Calu3 (cell line): ENCODE measurements at regions not wholly inside any gene's neighbourhood (a gene's known extent, or its start where the extent isn't known, plus 50 kb on each side); places are given as distances from the start of the nearest gene placed in this dataset.

Experiments
- BruUV-seq: library from RNA; stranded (reverse); fragments of 400-500 nt; replicated peaks from 2 replicates; lab custom pipeline; 2021; lab: Mats Ljungman, UMichigan
- CTCF ChIA-PET: fragments of 300-600 bp; sonication (Branson Sonifier 250); formaldehyde crosslinking; loops from one replicate; lab custom pipeline; 2022; ENCODE audit warnings: antibody characterized with exemption; lab: Charles Lee
- DNase-seq: peaks from one replicate; pipeline ENCODE4 v3.0.0; 2022
- H3K27ac Mint-ChIP-seq: one replicate; pipeline ENCODE4 v1.8.0; 2022; ENCODE audit warnings: mixed read lengths; ENCODE audit not compliant: unreplicated experiment
- H3K27me3 Mint-ChIP-seq: one replicate; pipeline ENCODE4 v1.8.0; 2022; ENCODE audit warnings: mixed read lengths; ENCODE audit not compliant: unreplicated experiment
- H3K36me3 Mint-ChIP-seq: one replicate; pipeline ENCODE4 v1.8.0; 2022; ENCODE audit warnings: mild to moderate bottlenecking, moderate library complexity, mixed read lengths; ENCODE audit not compliant: insufficient read depth, unreplicated experiment
- H3K4me1 Mint-ChIP-seq: one replicate; pipeline ENCODE4 v1.8.0; 2022; ENCODE audit warnings: mild to moderate bottlenecking, low read depth, mixed read lengths; ENCODE audit not compliant: unreplicated experiment
- H3K4me3 Mint-ChIP-seq: one replicate; pipeline ENCODE4 v1.8.0; 2022; ENCODE audit warnings: mild to moderate bottlenecking, low read depth, moderate library complexity, mixed read lengths; ENCODE audit not compliant: unreplicated experiment
- H3K9me3 Mint-ChIP-seq: one replicate; pipeline ENCODE4 v1.8.0; 2022; ENCODE audit warnings: low read depth, mixed read lengths; ENCODE audit not compliant: unreplicated experiment
- CTCF ChIP-seq: fragments of 200-600 bp; IDR thresholded peaks from one replicate; pipeline ENCODE4 v1.8.0; 2022; ENCODE audit warnings: antibody characterized with exemption; ENCODE audit not compliant: unreplicated experiment
- intact Hi-C: fragments of 100-400 bp; cut with micrococcal nuclease; formaldehyde crosslinking; loops from one replicate; pipeline ENCODE4 v1.10.0; 2022; ENCODE audit not compliant: unreplicated experiment

- TF ChIP-seq CTCF = no peak
- Mint-ChIP-seq H3K27me3 (no peaks in the 10 kb centered on the region), H3K36me3 (no peaks in the 10 kb centered on the region), H3K9me3 (no peaks in the 10 kb centered on the region), H3K27ac (no peak overlapping the region), H3K4me1 (no peaks in the 10 kb centered on the region), H3K4me3 (no peak overlapping the region)
- no TSS peak for BruUV-seq
- CTCF ChIA-PET = interaction anchor here (0.6 to 1.2 kb wide), 2 partner anchors 11 to 300 kb away, joined by 4 read pairs; no protein-coding TSS in a partner anchor
- intact Hi-C loops = no loop called here
- no peak for DNase-seq
Measured at GRCh38 chr3:148643389-148643840, 54.3 kb upstream of the AGTR1 start.

DNA sequence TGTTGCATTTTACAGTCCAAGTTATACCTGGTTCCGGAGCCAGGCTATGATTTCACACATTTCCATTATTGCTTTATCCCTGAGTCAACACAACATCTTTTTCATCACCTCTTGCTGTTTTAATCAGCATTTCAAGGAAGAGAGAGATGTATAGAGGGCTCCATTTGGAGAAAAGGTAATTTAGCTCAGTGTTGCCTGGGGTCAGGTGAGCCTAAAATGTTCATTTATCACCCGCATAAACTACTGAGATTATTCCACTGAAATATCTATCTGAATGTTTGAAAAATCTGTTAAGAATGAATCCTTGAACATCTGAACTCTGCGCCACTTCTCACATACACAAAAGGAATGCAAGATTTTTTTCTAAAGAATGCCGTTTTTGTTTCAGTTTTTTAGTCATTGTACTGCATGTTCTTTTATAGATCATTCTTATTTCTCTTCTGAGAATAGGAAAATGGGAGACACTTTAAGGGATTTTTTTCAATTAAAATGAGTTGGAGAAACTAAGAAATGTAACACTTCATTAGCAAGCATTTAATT, 51.5 kb upstream of the AGTR1 start:
- no peak for TF ChIP-seq CTCF
- no peaks in the 10 kb centered on the region for H3K36me3 Mint-ChIP-seq
- no peak overlapping the region for H3K4me3 Mint-ChIP-seq
- no peaks in the 10 kb centered on the region for H3K27me3 Mint-ChIP-seq
- H3K9me3 Mint-ChIP-seq = no peaks in the 10 kb centered on the region
- intact Hi-C loops = loop anchor here (5.0 kb wide), 1 partner anchor 236 kb away; no protein-coding TSS in a partner anchor
- no TSS peak for BruUV-seq
- no peak for DNase-seq
- CTCF ChIA-PET = no interaction called here
- no peaks in the 10 kb centered on the region for H3K4me1 Mint-ChIP-seq
- no peak overlapping the region for H3K27ac Mint-ChIP-seq
